Glutamatergic neuron (in vitro differentiated cells): ENCODE measurements at regions not wholly inside any gene's neighbourhood (a gene's known extent, or its start where the extent isn't known, plus 50 kb on each side); places are given as distances from the start of the nearest gene placed in this dataset.

ENCODE experiments used
- DNase-seq: peaks from one replicate; pipeline ENCODE4 v3.0.0; 2022
- H3K27ac Mint-ChIP-seq: one replicate; pipeline ENCODE4 v1.8.0; 2020; ENCODE audit warnings: mild to moderate bottlenecking, mixed read lengths, inconsistent platforms; ENCODE audit not compliant: unreplicated experiment
- H3K27me3 Mint-ChIP-seq: one replicate; pipeline ENCODE4 v1.8.0; 2020; ENCODE audit warnings: mild to moderate bottlenecking, moderate library complexity, mixed read lengths, inconsistent platforms; ENCODE audit not compliant: unreplicated experiment
- H3K36me3 Mint-ChIP-seq: one replicate; pipeline ENCODE4 v1.8.0; 2020; ENCODE audit warnings: mild to moderate bottlenecking, mixed read lengths, inconsistent platforms; ENCODE audit not compliant: unreplicated experiment
- H3K4me1 Mint-ChIP-seq: one replicate; pipeline ENCODE4 v1.8.0; 2020; ENCODE audit warnings: mild to moderate bottlenecking, low read depth, mixed read lengths, inconsistent platforms; ENCODE audit not compliant: unreplicated experiment
- H3K4me3 Mint-ChIP-seq: one replicate; pipeline ENCODE4 v1.8.0; 2020; ENCODE audit warnings: mild to moderate bottlenecking, mixed read lengths, inconsistent platforms; ENCODE audit not compliant: unreplicated experiment
- H3K9me3 Mint-ChIP-seq: one replicate; pipeline ENCODE4 v1.8.0; 2020; ENCODE audit warnings: mild to moderate bottlenecking, moderate library complexity, mixed read lengths, inconsistent platforms; ENCODE audit not compliant: unreplicated experiment
- TF ChIP-seq, protein P1 (sequence below): fragments of 200-600 bp; sonication (generic); IDR thresholded peaks from one replicate; pipeline ENCODE4 v1.5.0; 2021; ENCODE audit not compliant: partially characterized antibody, unreplicated experiment

DNA sequence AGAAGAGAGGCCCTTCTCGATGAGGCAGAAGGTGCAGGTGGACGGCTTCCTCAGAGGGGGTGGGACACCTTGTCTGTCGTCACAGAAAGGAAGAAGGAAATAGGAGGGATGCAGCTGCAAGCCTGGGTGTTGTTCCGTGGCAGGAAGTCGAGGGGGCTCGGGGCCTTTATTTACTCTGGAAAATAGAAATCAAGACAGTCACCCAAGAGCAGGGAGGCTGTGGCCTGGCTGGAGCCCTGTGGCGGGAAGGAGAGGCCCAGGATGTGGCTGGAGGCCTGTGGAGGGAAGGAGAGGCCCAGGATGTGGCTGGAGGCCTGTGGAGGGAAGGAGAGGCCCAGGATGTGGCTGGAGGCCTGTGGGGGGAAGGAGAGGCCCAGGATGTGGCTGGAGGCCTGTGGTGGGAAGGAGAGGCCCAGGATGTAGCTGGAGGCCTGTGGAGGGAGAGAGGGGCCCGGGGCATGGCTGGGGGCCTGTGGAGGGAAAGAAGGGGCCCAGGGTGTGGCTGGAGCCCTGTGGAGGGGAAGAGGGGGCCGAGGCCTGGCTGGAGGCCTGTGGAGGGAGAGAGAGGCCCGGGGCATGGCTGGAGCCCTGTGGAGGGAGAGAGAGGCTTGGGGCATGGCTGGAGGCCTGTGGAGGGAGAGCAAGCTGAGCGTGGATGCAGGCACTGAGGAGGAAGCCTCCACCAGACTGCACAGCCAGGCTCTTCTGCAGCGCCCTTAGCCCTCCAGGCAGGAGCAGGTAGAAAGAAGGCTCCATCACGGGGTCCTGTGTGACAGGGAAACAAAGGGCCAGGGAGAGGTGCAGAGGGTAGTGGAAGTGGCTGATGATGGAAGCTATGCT lies 97.3 kb upstream of the SFMBT2 start:
- Mint-ChIP-seq H3K27ac (no peak overlapping the region), H3K9me3 (peaks cover 15% of the 10 kb centered on the region), H3K4me1 (no peaks in the 10 kb centered on the region), H3K4me3 (no peak overlapping the region), H3K36me3 (peaks cover 9% of the 10 kb centered on the region), H3K27me3 (peaks cover 3% of the 10 kb centered on the region)
- TF ChIP-seq, protein P1, sequence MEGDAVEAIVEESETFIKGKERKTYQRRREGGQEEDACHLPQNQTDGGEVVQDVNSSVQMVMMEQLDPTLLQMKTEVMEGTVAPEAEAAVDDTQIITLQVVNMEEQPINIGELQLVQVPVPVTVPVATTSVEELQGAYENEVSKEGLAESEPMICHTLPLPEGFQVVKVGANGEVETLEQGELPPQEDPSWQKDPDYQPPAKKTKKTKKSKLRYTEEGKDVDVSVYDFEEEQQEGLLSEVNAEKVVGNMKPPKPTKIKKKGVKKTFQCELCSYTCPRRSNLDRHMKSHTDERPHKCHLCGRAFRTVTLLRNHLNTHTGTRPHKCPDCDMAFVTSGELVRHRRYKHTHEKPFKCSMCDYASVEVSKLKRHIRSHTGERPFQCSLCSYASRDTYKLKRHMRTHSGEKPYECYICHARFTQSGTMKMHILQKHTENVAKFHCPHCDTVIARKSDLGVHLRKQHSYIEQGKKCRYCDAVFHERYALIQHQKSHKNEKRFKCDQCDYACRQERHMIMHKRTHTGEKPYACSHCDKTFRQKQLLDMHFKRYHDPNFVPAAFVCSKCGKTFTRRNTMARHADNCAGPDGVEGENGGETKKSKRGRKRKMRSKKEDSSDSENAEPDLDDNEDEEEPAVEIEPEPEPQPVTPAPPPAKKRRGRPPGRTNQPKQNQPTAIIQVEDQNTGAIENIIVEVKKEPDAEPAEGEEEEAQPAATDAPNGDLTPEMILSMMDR, result no peak
- DNase-seq, result no peak

DNA sequence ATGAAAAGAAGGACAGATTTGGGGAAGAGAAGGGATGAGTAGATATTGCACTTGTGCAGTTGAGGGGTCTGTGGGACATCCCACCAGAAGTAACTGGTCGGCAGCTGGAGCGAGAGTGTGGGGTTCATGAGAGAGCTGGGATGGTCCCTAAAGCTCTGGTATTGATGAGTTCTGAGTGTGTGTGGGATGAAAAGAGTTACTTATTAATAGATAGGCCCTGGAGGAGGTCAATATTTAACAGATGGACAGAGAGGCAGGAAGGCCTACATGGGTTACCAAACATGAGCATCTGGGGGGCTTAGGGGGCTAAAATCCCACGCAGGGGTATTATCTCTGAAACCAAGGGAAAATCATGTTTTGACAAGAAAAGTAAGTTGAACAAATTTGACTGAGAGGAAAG lies 95.7 kb upstream of the SFMBT2 start:
- H3K27me3 Mint-ChIP-seq, result peaks cover 3% of the 10 kb centered on the region
- no peak overlapping the region for H3K4me3 Mint-ChIP-seq
- peaks cover 9% of the 10 kb centered on the region for H3K36me3 Mint-ChIP-seq

DNA sequence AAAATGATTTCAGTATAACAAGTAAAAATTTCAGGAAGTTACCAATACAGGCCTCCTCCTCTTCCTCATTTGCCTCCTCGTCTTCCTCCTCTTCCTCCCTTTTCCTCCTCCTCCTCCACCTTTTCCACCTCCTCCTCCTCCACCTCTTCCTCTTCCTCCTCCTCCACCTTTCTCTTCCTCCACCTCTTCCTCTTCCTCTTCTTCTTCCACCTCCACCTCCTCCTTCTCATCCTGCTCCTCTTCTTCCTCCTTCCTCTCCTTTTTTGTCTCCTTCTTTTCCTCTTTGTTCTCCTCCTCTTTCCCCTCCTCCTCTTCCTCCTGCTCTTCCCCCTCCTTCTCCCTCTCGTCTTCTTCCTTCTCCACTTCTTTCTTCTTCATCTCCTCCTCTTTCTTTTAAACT lies 94.4 kb upstream of the SFMBT2 start:
- no peaks in the 10 kb centered on the region for H3K4me1 Mint-ChIP-seq
- peaks cover 9% of the 10 kb centered on the region for H3K36me3 Mint-ChIP-seq
- H3K27ac Mint-ChIP-seq, result no peak overlapping the region
- H3K9me3 Mint-ChIP-seq, result peaks cover 12% of the 10 kb centered on the region
- H3K4me3 Mint-ChIP-seq, result no peak overlapping the region
- TF ChIP-seq, protein P1, result no peak
- no peak for DNase-seq
- H3K27me3 Mint-ChIP-seq, result peaks cover 3% of the 10 kb centered on the region

More for the DNA sequence above, 95.7 kb upstream of the SFMBT2 start:
- H3K9me3 Mint-ChIP-seq, result peaks cover 15% of the 10 kb centered on the region
- DNase-seq, result no peak
- TF ChIP-seq, protein P1, result no peak
- H3K27ac Mint-ChIP-seq, result no peak overlapping the region
- no peaks in the 10 kb centered on the region for H3K4me1 Mint-ChIP-seq

DNA sequence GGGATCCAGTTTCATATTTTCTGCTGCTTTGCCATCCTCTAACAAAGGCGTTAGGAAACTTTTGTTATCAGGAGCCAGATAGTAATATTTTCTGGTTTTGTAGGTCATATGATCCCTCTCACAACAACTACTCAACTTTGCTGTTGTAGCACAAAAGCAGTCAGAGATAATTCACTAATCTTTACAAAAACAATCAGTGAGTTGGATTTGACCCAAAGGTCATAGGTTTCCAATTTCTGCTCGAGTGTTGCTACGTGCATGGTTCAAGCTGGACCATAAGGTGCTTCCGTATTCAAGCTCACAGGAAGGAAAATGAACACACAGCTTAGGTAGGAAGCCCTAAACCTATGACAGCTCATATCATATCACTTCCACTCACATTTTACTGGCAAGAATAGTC lies 92.4 kb upstream of the SFMBT2 start:
- no peak overlapping the region for H3K27ac Mint-ChIP-seq
- TF ChIP-seq, protein P1, result no peak
- DNase-seq, result no peak
- H3K4me3 Mint-ChIP-seq, result no peak overlapping the region
- peaks cover 4% of the 10 kb centered on the region for H3K4me1 Mint-ChIP-seq
- no peaks in the 10 kb centered on the region for H3K27me3 Mint-ChIP-seq
- H3K9me3 Mint-ChIP-seq, result peaks cover 6% of the 10 kb centered on the region
- peaks cover 4% of the 10 kb centered on the region for H3K36me3 Mint-ChIP-seq

DNA sequence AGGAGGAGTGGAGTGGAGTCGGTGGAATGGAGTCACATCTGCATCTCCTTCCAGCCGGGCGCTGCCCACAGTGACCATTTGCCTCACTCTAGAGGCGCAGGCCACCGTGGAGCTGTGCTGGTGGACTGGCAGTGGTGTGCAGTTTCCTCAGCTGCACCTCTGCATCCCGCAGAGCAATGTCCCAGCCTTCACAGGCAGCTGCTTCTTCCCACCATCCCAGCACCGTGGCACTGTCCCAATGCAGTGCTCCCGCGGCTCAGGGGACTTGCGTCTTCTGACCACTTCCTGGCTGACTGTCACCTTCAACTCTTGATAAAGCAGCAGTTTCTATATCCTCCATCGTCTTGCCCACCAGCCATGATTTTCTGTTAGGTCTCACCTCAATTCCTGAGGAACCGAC lies 90.3 kb upstream of the SFMBT2 start:
- DNase-seq, result no peak
- Mint-ChIP-seq H3K4me1 (peaks cover 7% of the 10 kb centered on the region), H3K4me3 (no peak overlapping the region), H3K9me3 (peaks cover 4% of the 10 kb centered on the region), H3K27me3 (no peaks in the 10 kb centered on the region), H3K36me3 (no peaks in the 10 kb centered on the region), H3K27ac (no peak overlapping the region)
- TF ChIP-seq, protein P1, result no peak
